ENCODE measurements at regions not wholly inside any gene's neighbourhood (a gene's known extent, or its start where the extent isn't known, plus 50 kb on each side); places are given as distances from the start of the nearest gene placed in this dataset.
"Not testable (repeated sequence)": the region's sequence is repeated elsewhere in the genome, so short reads cannot be mapped to it uniquely, and the experiment has no call there.

DNA sequence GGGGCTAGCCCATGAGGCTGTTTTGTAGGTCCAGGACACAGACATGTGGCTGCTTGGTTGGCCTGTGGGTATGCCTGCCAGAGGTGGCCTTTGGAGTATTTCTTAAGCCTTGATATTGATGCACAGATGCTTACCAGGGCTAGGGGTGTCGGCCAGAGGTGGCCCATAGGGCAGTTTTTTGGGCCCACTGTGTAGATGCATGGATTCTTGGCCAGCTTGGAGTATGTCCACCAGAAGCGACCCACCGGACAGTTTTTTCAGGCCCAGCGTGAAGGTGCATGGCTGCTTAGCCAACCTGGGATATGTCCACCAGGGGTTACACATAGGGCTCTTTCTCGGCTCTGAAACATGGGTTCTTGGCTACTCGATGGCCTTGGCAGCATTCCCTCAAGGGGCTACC lies 1199.1 kb downstream of the CNTNAP5 start:
- no peak for DNase-seq (ENCODE audit: low spot score)

DNA sequence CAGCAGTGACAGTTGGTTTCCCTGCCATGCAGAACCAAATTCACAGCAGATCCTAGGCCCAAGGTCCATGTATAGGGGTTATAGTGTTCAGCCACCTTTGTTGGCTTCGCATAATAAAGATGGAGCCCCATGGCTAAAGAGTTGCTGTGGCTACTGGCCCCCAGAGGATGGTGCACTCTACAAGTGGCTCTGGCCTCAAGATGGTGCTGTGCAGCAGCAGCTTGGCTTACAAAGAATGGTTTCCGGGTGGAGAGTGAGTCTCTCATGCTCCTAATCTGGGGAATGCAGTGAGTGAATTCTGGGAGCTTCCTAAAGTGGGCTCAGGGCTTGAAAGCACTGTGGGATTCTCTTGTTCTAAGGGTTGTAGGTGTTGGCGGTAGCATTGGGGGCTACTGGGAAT lies 1199.7 kb downstream of the CNTNAP5 start:
- no peak for DNase-seq (ENCODE audit: low spot score)

DNA sequence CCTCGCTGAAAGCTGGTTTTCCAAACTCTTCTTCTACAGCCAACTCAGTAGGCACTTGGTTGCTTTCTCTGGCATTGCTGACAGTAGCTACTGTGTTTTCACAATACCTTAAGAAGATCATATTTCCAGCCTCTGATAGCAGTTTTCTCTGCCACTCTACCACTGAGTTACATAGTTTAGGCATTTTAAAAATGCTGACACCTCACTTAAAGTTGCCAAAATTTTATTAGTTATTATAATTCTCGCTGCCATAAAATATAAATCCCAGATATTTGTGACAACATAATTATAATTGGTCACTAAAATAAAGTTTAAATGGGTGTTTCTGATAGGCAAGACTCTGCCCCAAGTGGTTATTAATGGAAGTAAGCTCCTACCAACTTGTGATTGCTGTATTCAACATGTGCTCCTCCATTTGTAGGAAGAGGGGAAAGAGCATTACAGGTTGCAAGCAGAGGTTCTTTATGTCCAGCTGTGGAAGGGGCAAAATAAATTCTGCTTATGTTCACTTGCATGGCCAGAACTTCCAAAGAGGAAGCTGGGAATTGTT lies 1202.8 kb downstream of the CNTNAP5 start:
- no peak for DNase-seq (ENCODE audit: low spot score)

DNA sequence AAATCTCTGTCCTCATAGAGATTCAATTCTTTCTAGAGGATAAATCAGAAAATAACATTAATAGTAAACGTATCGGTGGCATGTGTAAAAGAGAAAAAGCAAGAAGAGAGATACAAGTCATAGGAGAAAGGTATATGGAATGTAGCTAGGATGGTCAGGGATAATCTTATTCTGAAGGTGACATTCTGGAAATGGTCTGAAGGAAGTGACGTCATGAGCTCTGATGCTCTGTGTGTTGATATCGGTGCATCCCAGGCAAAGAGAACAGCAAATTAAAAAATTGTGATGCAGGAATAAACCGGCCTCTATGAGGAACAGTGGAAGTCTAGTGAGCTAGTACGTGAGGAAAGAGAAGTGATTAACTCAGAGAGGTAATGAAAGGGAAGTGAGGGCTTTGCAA lies 1215.8 kb downstream of the CNTNAP5 start:
- DNase-seq (ENCODE audit: low spot score): no peak

DNA sequence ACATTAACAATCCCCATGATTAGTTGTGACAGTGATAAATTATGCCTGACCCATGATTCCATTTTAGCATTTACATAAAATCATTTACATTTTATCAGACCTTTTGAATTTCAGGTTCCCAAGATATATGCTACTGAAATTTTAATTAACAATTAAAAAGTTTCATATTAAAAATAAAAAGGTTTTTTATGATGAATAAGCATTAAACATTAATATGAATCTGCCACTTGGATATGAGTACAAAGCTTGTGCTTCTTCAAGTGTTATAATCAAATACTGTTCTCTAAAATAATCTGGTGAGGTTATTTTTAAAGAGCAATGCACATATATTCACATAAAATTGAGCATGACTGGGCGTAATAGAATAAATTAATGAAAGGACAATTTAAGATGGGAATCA lies 1218.0 kb downstream of the CNTNAP5 start:
- DNase-seq (ENCODE audit: low spot score): no peak

DNA sequence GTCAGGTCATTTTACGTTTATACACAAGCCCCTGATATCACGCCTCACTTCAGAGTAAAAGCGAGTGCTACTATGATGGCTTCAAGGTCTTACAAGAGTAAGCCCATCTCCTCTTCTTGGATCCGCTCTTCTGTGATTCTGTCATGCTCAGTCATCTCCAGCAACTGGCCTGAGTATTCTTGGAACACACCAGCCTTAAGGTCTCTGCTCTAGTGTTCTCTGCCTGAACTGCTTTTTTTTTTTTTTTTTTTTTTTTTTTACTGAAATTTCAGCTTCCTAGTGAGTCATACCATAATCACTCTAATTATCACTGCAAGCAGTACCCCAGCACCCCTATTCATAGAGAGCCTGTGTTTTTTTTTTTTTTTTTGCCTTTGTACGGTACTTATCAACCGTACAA lies 1228.9 kb downstream of the CNTNAP5 start:
- peak; percentile 30 for DNase-seq (ENCODE audit: low spot score)

DNA sequence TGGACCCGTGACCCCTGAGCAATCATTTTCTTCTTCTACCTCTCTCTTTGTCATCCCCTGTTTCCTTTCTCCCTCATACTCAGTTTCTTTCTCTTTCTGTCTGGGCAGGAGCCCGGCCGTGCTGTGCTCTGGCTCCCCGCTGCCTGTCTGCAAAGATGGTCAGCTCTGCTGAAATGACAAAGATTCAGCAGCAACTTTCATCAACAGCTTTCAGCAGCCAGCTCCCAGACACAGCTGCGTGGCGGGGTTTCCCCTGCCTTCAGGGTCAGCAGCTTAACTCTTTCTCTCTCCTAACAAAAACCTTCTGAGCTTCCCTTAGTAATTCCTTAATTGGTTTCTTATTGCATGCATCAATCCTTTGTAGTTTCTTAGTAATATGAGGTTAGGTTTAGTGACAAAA lies 1234.4 kb downstream of the CNTNAP5 start:
- DNase-seq (ENCODE audit: low spot score): no peak

DNA sequence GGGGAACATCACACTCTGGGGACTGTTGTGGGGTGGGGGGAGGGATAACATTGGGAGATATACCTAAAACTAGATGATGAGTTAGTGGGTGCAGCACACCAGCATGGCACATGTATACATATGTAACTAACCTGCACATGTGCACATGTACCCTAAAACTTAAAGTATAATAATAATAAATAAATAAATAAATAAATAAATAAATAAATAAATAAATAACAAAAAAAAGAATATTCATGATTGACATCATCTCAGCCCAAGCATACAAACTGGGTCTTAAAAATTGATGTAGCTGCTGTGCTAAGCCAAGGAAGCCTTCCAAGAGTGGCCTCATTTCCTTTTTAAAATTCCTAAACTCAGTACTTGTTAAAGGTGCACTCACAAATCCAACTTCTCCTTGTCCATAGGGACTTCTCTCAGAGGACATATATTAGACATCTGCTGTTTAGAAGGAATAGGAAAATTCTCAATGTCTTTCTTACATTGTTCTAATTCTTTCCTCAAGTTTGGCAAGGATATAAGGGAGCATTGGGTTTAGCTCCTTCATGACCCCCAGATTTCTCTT lies 1235.4 kb downstream of the CNTNAP5 start:
- DNase-seq (ENCODE audit: low spot score): not testable (repeated sequence)

DNA sequence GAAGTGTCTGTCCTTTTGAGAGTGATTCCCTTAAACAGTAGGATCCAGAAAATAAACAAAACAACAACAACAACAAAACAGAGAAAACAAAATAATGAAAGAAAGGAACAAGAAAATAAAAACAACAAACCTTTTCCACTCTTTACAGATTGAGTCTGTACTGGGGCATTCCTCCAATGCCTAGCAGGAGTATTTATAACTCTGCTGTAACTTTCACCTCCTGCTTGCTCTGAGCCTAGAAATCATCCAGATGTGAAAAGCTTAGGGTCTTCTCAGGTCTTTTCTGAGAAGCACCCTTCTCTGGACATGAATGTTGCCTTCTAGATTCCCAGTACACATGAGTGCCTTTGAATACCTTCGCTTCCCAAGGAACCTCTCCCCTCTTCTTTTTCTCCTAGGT lies 1239.4 kb downstream of the CNTNAP5 start:
- DNase-seq (ENCODE audit: low spot score): no peak

DNA sequence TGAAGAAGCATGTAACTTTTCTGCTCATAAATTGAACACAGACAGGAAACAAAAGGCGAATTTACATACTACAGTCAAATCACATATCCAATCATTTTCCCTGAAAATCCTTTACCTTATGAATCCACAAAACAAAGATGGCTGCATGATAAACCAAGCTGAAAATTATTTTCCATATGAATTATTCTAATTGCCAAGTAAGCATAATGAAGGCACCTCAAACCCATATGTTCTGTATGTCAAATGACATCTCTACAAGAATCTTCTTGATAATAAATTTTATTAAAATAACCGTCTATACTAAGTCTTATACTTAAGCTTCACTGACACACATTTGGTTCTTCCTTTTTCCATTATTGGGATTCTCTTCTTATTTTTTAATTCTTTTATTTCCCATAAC lies 1242.6 kb downstream of the CNTNAP5 start:
- DNase-seq (ENCODE audit: low spot score): no peak

DNA sequence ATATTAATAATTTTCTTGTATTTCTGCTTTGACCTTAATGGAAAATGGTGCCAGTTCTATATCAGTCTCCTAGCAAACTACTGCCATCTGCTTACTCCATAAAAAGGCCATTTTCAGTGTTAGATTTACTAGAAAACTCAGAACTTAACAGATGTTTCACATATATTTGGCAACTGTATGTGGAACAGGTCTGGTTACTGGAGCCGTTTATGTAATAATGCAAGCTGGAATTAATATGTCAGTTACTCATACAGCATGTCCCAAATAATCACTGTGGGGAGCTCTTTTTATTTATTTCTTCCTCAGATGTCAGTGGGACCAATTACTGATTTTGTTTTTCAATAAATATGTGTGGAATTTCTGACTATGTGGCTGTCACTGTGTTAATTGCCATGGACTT lies 1247.6 kb downstream of the CNTNAP5 start:
- no peak for DNase-seq (ENCODE audit: low spot score)

DNA sequence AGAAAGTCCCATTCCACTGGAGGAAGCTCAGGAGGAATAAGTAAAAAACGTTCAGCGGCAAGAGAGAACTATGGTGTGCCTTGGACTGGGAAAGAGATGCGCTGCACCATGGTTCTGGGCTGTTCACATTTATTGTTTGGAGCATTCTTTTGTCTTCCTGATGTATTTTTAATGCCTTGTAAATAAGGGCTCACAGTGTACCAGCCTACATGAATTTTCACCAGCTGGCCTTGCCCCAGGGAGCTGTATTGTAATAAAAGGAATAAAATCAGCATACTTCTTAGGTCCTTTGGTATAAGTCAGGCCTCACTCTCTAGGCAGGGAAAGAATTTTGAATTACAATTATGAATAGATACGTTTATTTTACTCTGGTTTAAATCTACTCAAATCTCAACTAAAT lies 1249.6 kb downstream of the CNTNAP5 start:
- DNase-seq (ENCODE audit: low spot score): no peak

DNA sequence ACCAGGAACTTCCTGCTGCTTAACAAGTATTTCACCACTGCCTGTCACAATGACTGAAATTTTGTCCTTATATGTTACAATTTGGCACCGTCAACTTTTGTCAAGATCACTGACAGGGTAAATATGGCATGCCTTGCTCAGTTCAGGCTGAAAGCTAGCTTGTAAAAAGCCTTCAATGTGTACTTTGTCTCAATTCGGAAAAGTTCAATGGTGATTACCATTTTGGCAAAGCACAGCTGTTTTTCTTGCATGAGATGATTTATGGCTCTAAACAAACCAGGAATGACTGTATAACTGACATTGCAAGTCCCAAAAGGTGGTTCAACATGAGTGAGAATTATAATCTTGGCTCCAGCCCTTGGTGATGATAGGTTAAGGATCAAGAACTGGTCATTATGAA lies 1255.2 kb downstream of the CNTNAP5 start:
- DNase-seq (ENCODE audit: low spot score): no peak

DNA sequence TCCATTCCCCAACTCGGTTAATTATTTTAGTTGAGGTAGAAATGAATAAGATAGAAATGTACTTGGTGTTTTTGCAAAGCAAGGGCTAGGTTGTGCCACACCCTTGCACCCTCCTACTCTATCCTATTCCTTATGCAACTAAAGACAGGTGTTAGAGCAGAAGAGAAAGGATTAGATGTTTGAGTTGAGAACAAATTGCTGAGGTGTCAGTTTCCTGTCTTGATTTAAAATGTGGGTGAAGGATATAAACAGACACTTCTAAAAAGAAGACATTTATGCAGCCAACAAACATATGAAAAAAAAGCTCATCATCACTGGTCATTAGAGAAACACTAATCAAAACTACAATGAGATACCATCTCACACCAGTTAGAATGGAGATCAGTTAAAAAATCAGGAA lies 1256.2 kb downstream of the CNTNAP5 start:
- DNase-seq (ENCODE audit: low spot score): no peak

DNA sequence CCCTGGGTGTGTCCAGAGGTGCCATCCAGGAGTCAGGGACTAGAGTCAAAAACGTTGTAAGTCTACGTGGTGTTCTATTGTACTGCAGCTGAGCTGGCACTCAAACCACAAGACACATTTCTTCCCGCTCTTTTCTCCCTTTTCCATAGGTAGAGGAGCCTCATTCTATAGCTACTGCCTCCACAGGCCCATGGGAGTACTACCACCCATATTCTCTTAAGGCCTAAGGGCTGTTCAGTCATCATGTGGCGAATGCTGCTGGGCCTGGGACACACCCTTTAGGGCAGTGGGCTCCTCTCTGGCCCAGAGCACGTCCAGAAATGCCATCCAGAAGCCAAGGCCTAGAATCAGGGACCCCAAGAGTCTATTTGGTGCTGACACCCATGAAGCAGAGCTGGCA lies 1271.7 kb downstream of the CNTNAP5 start:
- no peak for DNase-seq (ENCODE audit: low spot score)

DNA sequence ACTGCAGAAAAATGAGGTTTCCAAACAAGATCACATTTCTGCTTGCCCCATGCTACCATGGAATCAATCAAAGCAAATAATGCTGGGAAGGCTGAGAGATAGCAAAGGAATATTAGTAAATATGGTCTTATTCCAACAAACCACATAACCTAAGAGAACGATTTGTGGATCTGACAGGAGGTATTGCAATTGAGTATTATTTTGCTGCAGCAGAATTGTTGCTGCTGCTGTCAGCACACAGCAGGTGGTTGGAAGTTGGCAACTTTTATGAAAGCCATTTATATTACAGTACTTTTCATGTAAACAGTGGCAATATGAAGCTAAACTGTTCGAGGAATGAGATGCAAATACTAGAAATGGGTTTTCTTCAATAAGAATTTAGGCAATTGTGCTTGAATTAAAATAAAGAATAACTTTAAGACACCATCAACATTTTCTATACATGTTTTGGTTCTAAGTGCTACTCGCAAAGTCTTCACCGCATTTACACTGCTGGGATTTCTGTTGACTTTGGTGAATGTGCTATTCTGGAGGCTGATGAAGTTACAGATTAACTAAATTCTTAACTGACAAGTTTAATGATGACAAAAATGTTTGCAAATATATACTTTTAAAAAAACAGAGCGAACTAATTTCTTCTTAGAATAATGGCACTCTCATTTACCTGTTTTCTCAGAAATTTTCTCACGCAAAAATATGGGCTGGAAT lies 1285.7 kb downstream of the CNTNAP5 start:
- no peak for DNase-seq (ENCODE audit: low spot score)

DNA sequence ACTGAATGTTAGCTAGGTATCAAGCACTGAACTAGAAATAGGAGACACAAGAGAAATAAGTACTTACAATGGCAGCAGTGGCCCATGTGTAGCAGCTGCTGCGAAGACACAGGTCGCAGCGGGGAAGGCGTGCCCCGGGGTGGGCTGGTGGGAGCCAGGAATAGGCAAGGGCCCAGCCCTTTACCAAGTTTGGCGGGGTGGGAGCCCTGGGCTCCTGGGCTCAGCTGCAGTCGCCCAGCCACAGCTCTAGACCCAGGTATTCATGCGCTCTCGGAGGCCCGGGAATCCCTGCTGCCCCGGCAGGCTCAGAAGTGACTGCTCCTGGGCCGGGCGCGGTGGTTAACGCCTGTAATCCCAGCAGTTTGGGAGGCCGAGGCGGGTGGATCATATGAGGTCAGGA lies 1287.3 kb downstream of the CNTNAP5 start:
- DNase-seq (ENCODE audit: low spot score): no peak

DNA sequence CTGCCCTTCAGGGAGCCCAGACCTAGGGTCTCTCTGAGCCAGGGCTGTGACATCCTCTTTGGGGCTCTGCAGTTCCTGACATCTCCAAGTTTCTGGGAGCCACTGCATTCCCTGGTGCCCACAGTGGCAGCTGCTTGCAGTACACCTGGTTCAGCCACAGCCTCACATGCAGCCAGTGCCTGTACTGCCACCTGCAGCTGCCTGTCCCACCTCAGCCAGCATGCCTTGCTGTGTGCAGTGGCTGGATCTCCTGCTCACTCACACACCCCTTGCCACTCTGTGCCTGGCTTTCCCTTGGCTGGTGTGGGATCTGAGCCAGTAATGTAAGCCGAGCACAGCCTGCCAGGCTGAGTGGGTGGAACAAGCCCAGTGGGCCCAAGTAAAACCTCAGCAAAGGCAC lies 1288.7 kb downstream of the CNTNAP5 start:
- DNase-seq (ENCODE audit: low spot score): no peak

DNA sequence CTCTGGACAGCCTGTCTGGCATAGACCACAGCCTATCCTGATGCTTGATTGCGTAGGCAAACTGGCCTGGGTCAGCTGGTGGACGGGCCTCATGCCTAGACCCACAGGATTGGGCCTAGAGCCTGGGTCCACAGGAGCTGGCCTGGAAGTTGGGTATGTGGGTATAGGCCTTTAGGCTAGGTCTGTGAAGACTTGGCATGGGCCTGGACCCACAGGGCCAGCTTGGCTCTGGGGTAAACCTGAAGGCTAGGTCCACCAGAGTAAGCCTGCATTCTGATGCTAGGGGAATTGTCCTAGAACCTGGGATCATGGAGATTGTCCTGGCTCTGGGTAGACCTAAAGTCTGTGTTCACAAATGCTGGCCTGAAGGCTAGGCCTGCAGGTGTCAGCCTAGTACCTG lies 1293.7 kb downstream of the CNTNAP5 start:
- DNase-seq (ENCODE audit: low spot score): no peak

DNA sequence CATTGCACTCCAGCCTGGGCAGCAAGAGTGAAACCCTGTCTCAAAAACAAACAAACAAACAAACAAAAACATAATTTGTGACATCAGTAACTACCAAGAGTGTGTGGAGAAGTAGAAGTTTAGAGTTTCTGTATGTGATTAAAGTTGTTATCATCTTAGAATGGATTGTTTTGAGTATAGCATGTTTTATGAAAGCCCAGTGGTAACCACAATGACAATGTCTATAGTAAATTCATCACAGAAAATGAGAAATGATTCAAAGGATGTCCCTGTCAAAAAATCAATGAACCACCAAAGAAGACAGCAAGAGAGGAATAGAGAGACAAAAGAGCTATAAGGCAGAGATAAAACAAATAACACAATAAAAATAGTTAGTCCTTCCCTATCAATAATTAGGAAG lies 1299.2 kb downstream of the CNTNAP5 start:
- no peak for DNase-seq (ENCODE audit: low spot score)

DNA sequence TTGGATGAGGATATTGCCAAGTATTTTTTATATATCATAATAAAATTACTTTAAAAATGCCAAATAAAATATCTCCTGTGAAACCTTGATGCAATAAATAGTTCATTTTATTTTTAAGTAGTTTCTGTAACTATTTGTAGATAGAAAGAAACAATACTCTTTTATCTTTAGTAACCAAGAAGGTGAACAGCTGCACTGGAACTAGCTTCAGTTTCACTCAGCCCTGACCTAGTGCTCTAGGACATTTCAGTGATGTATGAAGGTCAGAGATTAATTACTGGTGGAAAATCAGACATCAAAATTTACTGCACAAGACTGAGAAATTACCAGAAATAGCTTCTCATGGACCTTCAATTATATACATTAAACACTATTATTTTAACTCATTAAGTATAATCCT lies 1305.0 kb downstream of the CNTNAP5 start:
- DNase-seq (ENCODE audit: low spot score): no peak

DNA sequence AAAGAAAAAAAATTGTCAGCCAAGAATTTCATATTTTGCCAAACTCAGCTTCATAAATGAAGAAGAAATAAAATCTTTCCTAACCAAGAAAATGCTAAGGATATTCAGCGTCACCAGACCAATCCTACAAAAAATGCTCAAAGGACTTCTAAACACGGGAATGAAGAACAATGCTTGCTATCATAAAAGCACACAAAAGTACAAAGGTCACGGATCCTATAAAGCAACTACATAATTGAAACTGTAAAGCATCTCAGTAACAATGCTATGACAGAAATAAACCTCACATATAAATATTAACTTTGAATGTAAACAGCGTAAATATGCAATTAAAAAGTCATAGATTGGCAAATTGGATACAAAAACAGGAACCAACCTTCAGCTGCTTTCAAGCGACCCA lies 1314.6 kb upstream of the GYPC start:
- no peak for DNase-seq (ENCODE audit: low spot score)

DNA sequence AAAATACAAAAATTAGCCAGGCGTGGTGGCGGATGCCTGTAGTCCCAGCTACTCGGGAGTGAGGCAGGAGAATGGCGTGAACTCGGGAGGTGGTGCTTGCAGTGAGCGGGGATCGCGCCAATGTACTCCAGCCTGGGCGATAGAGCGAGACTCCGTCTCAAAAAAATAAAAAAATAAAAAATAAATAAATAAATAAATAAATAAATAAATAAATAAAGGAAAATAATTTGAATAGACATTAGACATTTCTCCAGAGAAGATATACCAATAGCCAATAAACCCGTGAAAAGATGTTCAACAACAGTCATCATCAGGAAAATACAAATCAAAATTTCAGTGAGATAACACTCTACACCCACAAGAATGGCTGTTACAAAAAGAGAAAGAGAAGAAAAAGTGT lies 1302.4 kb upstream of the GYPC start:
- not testable (repeated sequence) for DNase-seq (ENCODE audit: low spot score)

Data from H4 (cell line).